HCT116 (cell line): ENCODE measurements at regions not wholly inside any gene's neighbourhood (a gene's known extent, or its start where the extent isn't known, plus 50 kb on each side); places are given as distances from the start of the nearest gene placed in this dataset.

Experiments
- EGR1 ChIP-seq: IDR thresholded peaks from 2 replicates; pipeline ENCODE4 v1.6.1; 2012; ENCODE audit warnings: low read depth
- EZH2 ChIP-seq: fragments of 200-600 bp; sonication (generic); IDR thresholded peaks from 2 replicates; pipeline ENCODE4 v1.6.1; 2017; ENCODE audit warnings: antibody characterized with exemption, mixed run types
- JUND ChIP-seq: IDR thresholded peaks from 2 replicates; pipeline ENCODE4 v1.6.1; 2012
- POLR2A ChIP-seq: IDR thresholded peaks from 2 replicates; pipeline ENCODE4 v1.7.0; 2011; ENCODE audit warnings: borderline replicate concordance; ENCODE audit not compliant: insufficient read depth, insufficient read length; ENCODE audit errors: extremely low read depth
- SIN3A ChIP-seq: IDR thresholded peaks from 2 replicates; pipeline ENCODE4 v1.6.1; 2012; ENCODE audit warnings: low read depth
- SP1 ChIP-seq: IDR thresholded peaks from 2 replicates; pipeline ENCODE4 v1.6.1; 2012; ENCODE audit warnings: low read depth
- YY1 ChIP-seq: IDR thresholded peaks from 2 replicates; pipeline ENCODE4 v1.6.1; 2011; ENCODE audit warnings: low read length, low read depth, moderate library complexity, mild to moderate bottlenecking; ENCODE audit not compliant: insufficient replicate concordance; ENCODE audit errors: extremely low read depth
- ZNF274 ChIP-seq: fragments of 200-500 bp; sonication (Bioruptor generic); IDR thresholded peaks from 2 replicates; pipeline ENCODE4 v1.6.1; 2014; ENCODE audit warnings: mild to moderate bottlenecking, low read depth, low read length, inconsistent platforms
- TF ChIP-seq, protein P1 (sequence below), 3 experiments: fragments of 200-600 bp in 1 of 3; sonication (generic) in 1 of 3; IDR thresholded peaks in 2 of 3; conservative IDR thresholded peaks in 1 of 3; 2 replicates each; pipeline ENCODE4 v1.5.1; 2012 to 2017; ENCODE audit warnings: low read depth in 2 of 3, low read length in 2 of 3, antibody characterized with exemption in 1 of 3, borderline replicate concordance in 1 of 3, control low read depth in 1 of 3, mild to moderate bottlenecking in 1 of 3, mixed read lengths in 1 of 3, mixed run types in 1 of 3, moderate library complexity in 1 of 3; ENCODE audit not compliant: insufficient read depth in 1 of 3

GRCh38 chr11:109799604-109800003 is 293.6 kb upstream of the ZC3H12C start:
- no peak for TF ChIP-seq POLR2A
- TF ChIP-seq EZH2, result no peak
- TF ChIP-seq, protein P1, sequence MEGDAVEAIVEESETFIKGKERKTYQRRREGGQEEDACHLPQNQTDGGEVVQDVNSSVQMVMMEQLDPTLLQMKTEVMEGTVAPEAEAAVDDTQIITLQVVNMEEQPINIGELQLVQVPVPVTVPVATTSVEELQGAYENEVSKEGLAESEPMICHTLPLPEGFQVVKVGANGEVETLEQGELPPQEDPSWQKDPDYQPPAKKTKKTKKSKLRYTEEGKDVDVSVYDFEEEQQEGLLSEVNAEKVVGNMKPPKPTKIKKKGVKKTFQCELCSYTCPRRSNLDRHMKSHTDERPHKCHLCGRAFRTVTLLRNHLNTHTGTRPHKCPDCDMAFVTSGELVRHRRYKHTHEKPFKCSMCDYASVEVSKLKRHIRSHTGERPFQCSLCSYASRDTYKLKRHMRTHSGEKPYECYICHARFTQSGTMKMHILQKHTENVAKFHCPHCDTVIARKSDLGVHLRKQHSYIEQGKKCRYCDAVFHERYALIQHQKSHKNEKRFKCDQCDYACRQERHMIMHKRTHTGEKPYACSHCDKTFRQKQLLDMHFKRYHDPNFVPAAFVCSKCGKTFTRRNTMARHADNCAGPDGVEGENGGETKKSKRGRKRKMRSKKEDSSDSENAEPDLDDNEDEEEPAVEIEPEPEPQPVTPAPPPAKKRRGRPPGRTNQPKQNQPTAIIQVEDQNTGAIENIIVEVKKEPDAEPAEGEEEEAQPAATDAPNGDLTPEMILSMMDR (IDR thresholded peaks at IDR 0.05 in 2 of 3, conservative IDR thresholded peaks at IDR 0.05 in 1 of 3; ENCODE audit: borderline replicate concordance in 1 of 3, insufficient read depth in 1 of 3, low read depth in 2 of 3, low read length in 2 of 3), result no peak
- TF ChIP-seq SIN3A, result no peak
- no peak for TF ChIP-seq YY1
- TF ChIP-seq JUND, result no peak
- no peak for TF ChIP-seq SP1
- no peak for TF ChIP-seq ZNF274
- TF ChIP-seq EGR1, result no peak
